ENCODE measurements at regions not wholly inside any gene's neighbourhood (a gene's known extent, or its start where the extent isn't known, plus 50 kb on each side); places are given as distances from the start of the nearest gene placed in this dataset.

DNA sequence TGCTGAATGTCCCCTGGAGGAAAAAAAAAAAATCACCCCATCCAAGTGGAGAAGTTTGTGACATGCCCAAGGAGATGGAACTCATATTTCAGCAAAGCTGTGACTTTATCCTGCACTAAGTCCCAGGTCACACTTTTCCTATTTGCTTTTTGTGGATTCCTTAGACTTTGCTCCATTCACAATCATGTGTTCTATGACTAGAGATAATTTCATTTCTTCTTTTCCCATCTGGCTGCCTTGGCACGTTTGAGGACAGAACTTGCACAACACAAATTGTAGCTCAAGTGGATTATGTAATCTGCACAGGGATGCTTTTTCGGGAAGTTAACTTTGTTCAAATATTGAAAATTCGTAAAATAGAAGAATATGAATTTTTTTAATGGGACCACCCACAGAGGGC is 100.7 kb upstream of the PTPN1 start:
- ATAC-seq, result peak in 2 of 4 donors; percentile 32 to 38
- TF ChIP-seq CTCF (IDR thresholded peaks at IDR 0.05), result no peak
- Histone ChIP-seq H3K9me3 (no peaks in the 10 kb centered on the region), H3K27me3 (no peaks in the 10 kb centered on the region), H3K27ac (no peak overlapping the region), H3K4me1 (peaks cover 1 to 7% (median 5%) of the 10 kb centered on the region in 3 donors), H3K36me3 (no peaks in the 10 kb centered on the region), H3K4me3 (no peak overlapping the region)
- WGBS, 2 donors, result 57 to 58% methylated on average over 3 of the region's 3 CpGs
- intact Hi-C loops (cut with DNase I), result no loop called here
- no peak for DNase-seq
- no peak for FAIRE-seq

DNA sequence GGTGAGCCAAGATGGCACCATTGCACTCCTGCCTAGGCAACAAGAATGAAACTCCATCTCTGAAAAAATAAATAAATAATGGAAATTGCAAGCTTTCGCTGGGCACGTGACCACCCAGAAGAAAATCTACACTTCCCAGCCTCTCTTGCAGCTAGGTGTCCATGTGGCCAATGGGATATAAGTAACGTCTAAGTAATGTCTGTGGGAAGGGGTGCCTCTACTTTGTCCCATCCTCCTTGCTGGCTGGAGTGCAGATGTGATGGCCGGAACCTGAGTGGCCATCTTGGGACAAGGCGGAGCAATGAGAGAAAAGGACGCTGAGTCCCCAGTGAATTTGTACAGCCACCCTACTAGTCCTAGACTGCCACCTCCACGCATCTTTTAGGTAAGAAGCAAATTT is 99.8 kb upstream of the PTPN1 start:
- no peak for TF ChIP-seq CTCF (IDR thresholded peaks at IDR 0.05)

DNA sequence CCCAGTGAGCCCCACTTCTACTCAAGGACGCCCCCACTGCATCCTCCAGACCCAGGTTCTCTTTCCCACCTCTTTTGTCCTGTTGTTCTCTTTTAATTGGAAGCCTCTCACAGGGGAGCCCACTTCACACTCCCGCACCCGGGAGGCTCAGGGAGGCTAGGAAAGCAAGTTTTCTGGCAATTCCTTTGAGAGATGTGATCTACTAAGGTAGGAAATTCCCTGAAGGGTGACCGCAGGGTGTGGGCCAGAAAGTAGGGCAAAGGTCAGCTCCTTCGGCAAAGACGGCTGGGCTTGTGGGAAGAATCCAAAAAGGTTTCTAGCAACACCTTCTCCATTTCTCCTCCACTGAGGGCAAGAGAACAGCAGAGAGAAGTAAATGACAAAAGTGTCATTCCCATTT is 98.1 kb upstream of the PTPN1 start:
- Histone ChIP-seq H3K4me3 (no peak overlapping the region), H3K4me1 (peaks cover 14 to 27% (median 27%) of the 10 kb centered on the region in 3 donors), H3K9me3 (no peaks in the 10 kb centered on the region), H3K36me3 (no peaks in the 10 kb centered on the region), H3K27ac (no peak overlapping the region), H3K27me3 (no peaks in the 10 kb centered on the region)
- ATAC-seq (no peak), DNase-seq (peak in 1 of 6 donors; percentile 44), FAIRE-seq (no peak)
- 34% methylated on average over 6 of the region's 6 CpGs for WGBS, 2 donors
- no peak for TF ChIP-seq CTCF (IDR thresholded peaks at IDR 0.05)
- intact Hi-C loops (cut with DNase I), result no loop called here

More for the DNA sequence above, 99.8 kb upstream of the PTPN1 start:
- H3K36me3 ChIP-seq, result no peaks in the 10 kb centered on the region
- no peak for DNase-seq
- 92 to 98% methylated on average over 7 of the region's 7 CpGs for WGBS, 2 donors
- no peaks in the 10 kb centered on the region for H3K9me3 ChIP-seq
- no peak overlapping the region for H3K4me3 ChIP-seq
- H3K27ac ChIP-seq, result no peak overlapping the region
- peaks cover 4 to 16% (median 14%) of the 10 kb centered on the region in 3 donors for H3K4me1 ChIP-seq
- intact Hi-C loops (cut with DNase I), result no loop called here
- H3K27me3 ChIP-seq, result no peaks in the 10 kb centered on the region
- no peak for FAIRE-seq
- no peak for ATAC-seq

- TF ChIP-seq CTCF (IDR thresholded peaks at IDR 0.05), result no peak
- intact Hi-C loops (cut with DNase I), result no loop called here
- H3K36me3 ChIP-seq, result no peaks in the 10 kb centered on the region
- no peak overlapping the region for H3K4me3 ChIP-seq
- FAIRE-seq (no peak), ATAC-seq (no peak), DNase-seq (no peak)
- H3K4me1 ChIP-seq, result peaks cover 14 to 27% (median 27%) of the 10 kb centered on the region in 3 donors
- H3K27me3 ChIP-seq, result no peaks in the 10 kb centered on the region
- no peaks in the 10 kb centered on the region for H3K9me3 ChIP-seq
- H3K27ac ChIP-seq, result no peak overlapping the region
- 77 to 79% methylated on average over 7 of the region's 7 CpGs for WGBS, 2 donors
These were observed 97.7 kb upstream of the PTPN1 start for GRCh38 chr20:50412499-50412898.

DNA sequence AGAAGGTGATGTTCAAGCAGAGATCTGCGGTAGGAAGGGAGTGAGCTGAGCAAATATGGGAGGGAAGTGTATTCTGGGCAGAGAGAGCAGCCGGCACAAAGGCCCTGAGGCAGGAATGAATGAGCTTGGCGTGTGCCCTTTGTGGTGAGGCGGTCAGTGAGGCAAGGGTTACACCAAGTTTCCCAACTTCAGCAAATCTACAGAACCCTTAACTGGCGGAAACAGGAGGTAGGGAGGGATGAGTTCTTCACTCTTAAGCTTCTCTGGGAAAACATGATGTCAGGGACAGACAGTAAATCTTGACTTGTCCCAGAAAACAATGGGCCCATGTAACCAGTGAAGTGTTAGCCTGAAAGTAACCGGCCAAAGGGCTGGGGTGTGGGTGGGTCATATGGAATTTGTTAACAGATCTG is 97.1 kb upstream of the PTPN1 start:
- Histone ChIP-seq H3K27me3 (no peaks in the 10 kb centered on the region), H3K36me3 (no peaks in the 10 kb centered on the region), H3K9me3 (no peaks in the 10 kb centered on the region), H3K27ac (no peak overlapping the region), H3K4me3 (no peak overlapping the region), H3K4me1 (peaks cover 14 to 27% (median 27%) of the 10 kb centered on the region in 3 donors)
- TF ChIP-seq CTCF (IDR thresholded peaks at IDR 0.05), result no peak
- FAIRE-seq (no peak), DNase-seq (no peak), ATAC-seq (no peak)
- WGBS, 2 donors, result 87 to 90% methylated on average over 6 of the region's 6 CpGs
- intact Hi-C loops (cut with DNase I), result no loop called here

Measured in pancreas (tissue), 10 donors.